ENCODE measurements at regions not wholly inside any gene's neighbourhood (a gene's known extent, or its start where the extent isn't known, plus 50 kb on each side); places are given as distances from the start of the nearest gene placed in this dataset.

DNA sequence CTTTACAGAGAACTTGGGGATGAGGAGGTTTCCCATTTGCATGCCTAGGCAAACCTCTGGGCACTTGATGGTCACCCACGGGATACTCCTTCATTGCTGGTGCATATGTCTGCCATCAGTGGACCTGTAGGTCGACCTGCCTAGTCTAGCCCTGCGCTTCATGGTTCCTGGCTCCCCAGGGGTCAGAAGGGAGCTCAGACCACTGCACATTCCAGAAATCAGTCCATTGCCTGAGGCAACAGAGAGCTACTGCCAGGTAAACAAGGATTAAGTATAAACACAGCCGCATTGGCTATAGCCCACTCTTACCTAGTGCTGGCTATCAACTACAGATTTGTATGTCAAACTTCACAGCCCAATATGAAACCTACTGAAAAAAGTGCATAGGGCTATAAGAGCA is 476.4 kb downstream of the SOX5 start:
- TF ChIP-seq, protein P1, sequence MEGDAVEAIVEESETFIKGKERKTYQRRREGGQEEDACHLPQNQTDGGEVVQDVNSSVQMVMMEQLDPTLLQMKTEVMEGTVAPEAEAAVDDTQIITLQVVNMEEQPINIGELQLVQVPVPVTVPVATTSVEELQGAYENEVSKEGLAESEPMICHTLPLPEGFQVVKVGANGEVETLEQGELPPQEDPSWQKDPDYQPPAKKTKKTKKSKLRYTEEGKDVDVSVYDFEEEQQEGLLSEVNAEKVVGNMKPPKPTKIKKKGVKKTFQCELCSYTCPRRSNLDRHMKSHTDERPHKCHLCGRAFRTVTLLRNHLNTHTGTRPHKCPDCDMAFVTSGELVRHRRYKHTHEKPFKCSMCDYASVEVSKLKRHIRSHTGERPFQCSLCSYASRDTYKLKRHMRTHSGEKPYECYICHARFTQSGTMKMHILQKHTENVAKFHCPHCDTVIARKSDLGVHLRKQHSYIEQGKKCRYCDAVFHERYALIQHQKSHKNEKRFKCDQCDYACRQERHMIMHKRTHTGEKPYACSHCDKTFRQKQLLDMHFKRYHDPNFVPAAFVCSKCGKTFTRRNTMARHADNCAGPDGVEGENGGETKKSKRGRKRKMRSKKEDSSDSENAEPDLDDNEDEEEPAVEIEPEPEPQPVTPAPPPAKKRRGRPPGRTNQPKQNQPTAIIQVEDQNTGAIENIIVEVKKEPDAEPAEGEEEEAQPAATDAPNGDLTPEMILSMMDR (IDR thresholded peaks at IDR 0.05) = no peak
- TF ChIP-seq POLR2A (IDR thresholded peaks at IDR 0.05) = no peak

All from lower leg skin (tissue), 3 donors.